HepG2 (cell line): ENCODE measurements at regions not wholly inside any gene's neighbourhood (a gene's known extent, or its start where the extent isn't known, plus 50 kb on each side); places are given as distances from the start of the nearest gene placed in this dataset.

Experiments used
- FLYWCH1 ChIP-seq: sonication (generic); formaldehyde crosslinking; IDR thresholded peaks from 2 replicates; pipeline ENCODE4 v1.8.1; 2023; ENCODE audit warnings: mild to moderate bottlenecking, missing genetic modification reagents
- NFIC ChIP-seq: IDR thresholded peaks from 2 replicates; pipeline ENCODE4 v1.6.1; 2012; ENCODE audit warnings: mild to moderate bottlenecking, low read length, inconsistent platforms
- POLR2AphosphoS2 ChIP-seq: IDR thresholded peaks from 2 replicates; pipeline ENCODE4 v1.6.1; 2011; ENCODE audit warnings: low read depth, low read length, improper control_type of control experiment
- POLR2G ChIP-seq: fragments of 200-400 bp; formaldehyde crosslinking; IDR thresholded peaks from 2 replicates; pipeline ENCODE4 v1.6.1; 2018; ENCODE audit warnings: mild to moderate bottlenecking, low read depth, low read length, moderate library complexity
- SP4 ChIP-seq: sonication (generic); formaldehyde crosslinking; IDR thresholded peaks from 2 replicates; pipeline ENCODE4 v1.8.1; 2023; ENCODE audit warnings: mild to moderate bottlenecking, missing genetic modification reagents
- TERF1 ChIP-seq: sonication (generic); formaldehyde crosslinking; IDR thresholded peaks from 2 replicates; pipeline ENCODE4 v1.8.0; 2022; ENCODE audit warnings: mild to moderate bottlenecking, missing genetic modification reagents, moderate library complexity
- USF2 ChIP-seq, 2 experiments: sonication (generic) in 1 of 2; formaldehyde crosslinking in 1 of 2; IDR thresholded peaks; 2 replicates each; pipeline versions ENCODE4 v1.5.1 to v1.6.1; 2011 to 2020; ENCODE audit warnings: borderline replicate concordance in 1 of 2, low read depth in 1 of 2, low read length in 1 of 2, mild to moderate bottlenecking in 1 of 2, missing genetic modification reagents in 1 of 2, moderate library complexity in 1 of 2
- ZBTB2 ChIP-seq: sonication (generic); formaldehyde crosslinking; IDR thresholded peaks from 2 replicates; pipeline ENCODE4 v1.8.0; 2022; ENCODE audit warnings: low read depth, missing genetic modification reagents
- ZC3H13 ChIP-seq: sonication (generic); formaldehyde crosslinking; IDR thresholded peaks from 2 replicates; pipeline ENCODE4 v1.8.1; 2023; ENCODE audit warnings: mild to moderate bottlenecking, missing genetic modification reagents, moderate library complexity
- ZNF318 ChIP-seq: sonication (generic); formaldehyde crosslinking; IDR thresholded peaks from 2 replicates; pipeline ENCODE4 v1.4.0; 2020; ENCODE audit warnings: mild to moderate bottlenecking, missing genetic modification reagents
- ZNF562 ChIP-seq: sonication (generic); formaldehyde crosslinking; IDR thresholded peaks from 2 replicates; pipeline ENCODE4 v1.8.0; 2022; ENCODE audit warnings: missing genetic modification reagents, borderline replicate concordance
- ZNF720 ChIP-seq: sonication (generic); formaldehyde crosslinking; IDR thresholded peaks from 2 replicates; pipeline ENCODE4 v1.4.0; 2020; ENCODE audit warnings: missing genetic modification reagents
- ZNF788 ChIP-seq: sonication (generic); formaldehyde crosslinking; IDR thresholded peaks from 2 replicates; pipeline ENCODE4 v1.5.0; 2020; ENCODE audit warnings: mild to moderate bottlenecking, missing genetic modification reagents, borderline replicate concordance
- ZSCAN30 ChIP-seq: sonication (generic); formaldehyde crosslinking; IDR thresholded peaks from 2 replicates; pipeline ENCODE4 v1.5.0; 2020; ENCODE audit warnings: mild to moderate bottlenecking, missing genetic modification reagents

GRCh38 chr13:75985132-75985531, 349.0 kb downstream of the LMO7 start (continued):
- TF ChIP-seq USF2 (IDR thresholded peaks at IDR 0.05; ENCODE audit: low read depth, low read length) (no peak), USF2 (CRISPR knock-in tag; IDR thresholded peaks at IDR 0.05; ENCODE audit: borderline replicate concordance) (no peak), ZSCAN30 (no peak), ZNF788 (CRISPR knock-in tag) (no peak), ZBTB2 (no peak), TERF1 (CRISPR knock-in tag) (no peak), SP4 (CRISPR knock-in tag) (no peak), ZNF720 (no peak), POLR2G (no peak), NFIC (no peak), FLYWCH1 (CRISPR knock-in tag) (no peak), ZNF318 (no peak), ZC3H13 (CRISPR knock-in tag) (no peak), ZNF562 (no peak), POLR2AphosphoS2 (no peak)
